Right lobe of liver (tissue), 4 donors: ENCODE measurements at regions not wholly inside any gene's neighbourhood (a gene's known extent, or its start where the extent isn't known, plus 50 kb on each side); places are given as distances from the start of the nearest gene placed in this dataset.

Experiments used
- CTCF ChIP-seq, 4 donors: fragments of 200-600 bp in 3 of 4; fragments of 450-650 bp in 1 of 4; IDR thresholded peaks; one replicate each; pipeline versions ENCODE4 v1.5.1 to v1.8.0; 2016 to 2022; ENCODE audit warnings: antibody characterized with exemption in 4 of 4, mild to moderate bottlenecking in 2 of 4
- POLR2A ChIP-seq: fragments of 450-650 bp; IDR thresholded peaks from one replicate; pipeline ENCODE4 v1.6.1; 2017; ENCODE audit warnings: antibody characterized with exemption, mild to moderate bottlenecking
- donor health status: DM: no; HTN: no; CAD: no.
- donor health status: DM: no; HTN: no; CAD: no.
- donor health status: DM: no; HTN: yes; CAD: no.

GRCh38 chr20:60950561-60950960 is 301.5 kb upstream of the CDH4 start:
- TF ChIP-seq CTCF (IDR thresholded peaks at IDR 0.05) (no peak), POLR2A (no peak)
